Activated naive CD4-positive, alpha-beta T cell treated with Interleukin-2 at 50 U/mL for 16 hours (primary cell): ENCODE measurements at regions not wholly inside any gene's neighbourhood (a gene's known extent, or its start where the extent isn't known, plus 50 kb on each side); places are given as distances from the start of the nearest gene placed in this dataset.

Experiments
- DNase-seq: peaks from one replicate; pipeline ENCODE4 v3.0.0-alpha.2; 2020

DNA sequence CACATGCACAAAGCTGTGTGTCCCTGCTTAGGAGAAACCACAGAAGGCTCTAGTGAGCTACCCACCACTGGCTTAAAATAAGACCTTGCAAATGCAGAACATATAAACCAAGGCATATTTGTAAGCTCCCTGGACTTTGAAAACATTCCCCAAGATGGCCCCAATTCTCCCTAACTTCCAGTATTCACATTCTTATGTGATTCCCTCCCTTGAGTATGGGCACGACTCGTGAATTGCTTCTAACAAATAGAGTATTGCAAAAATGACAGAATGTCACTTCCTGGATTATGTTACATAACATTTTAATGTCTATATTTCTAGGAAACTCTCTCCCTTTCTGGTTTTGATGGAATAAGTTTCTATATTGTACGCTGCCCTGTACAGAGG lies 131.8 kb upstream of the MCTP2 start:
- no peak for DNase-seq

GRCh38 chr15:94098921-94099573 lies 132.3 kb upstream of the MCTP2 start:
- no peak for DNase-seq

DNA sequence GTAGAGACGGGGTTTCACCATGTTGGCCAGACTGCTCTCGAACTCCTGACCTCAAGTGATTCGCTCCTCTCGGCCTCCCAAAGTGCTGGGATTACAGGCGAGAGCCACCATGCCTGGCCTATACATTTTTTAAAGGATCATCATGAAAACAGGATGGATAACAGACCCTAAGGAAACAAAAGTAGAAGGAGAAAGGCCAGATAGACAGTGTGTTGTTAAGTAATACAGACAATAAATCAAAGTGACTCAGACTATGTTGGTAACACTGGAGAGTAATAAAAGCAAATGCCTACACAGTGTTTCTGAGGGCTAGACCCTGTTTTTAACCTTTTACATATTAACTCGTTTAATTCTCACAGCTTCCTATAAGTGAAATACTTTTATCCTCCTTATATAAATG lies 133.8 kb upstream of the MCTP2 start:
- DNase-seq = no peak

DNA sequence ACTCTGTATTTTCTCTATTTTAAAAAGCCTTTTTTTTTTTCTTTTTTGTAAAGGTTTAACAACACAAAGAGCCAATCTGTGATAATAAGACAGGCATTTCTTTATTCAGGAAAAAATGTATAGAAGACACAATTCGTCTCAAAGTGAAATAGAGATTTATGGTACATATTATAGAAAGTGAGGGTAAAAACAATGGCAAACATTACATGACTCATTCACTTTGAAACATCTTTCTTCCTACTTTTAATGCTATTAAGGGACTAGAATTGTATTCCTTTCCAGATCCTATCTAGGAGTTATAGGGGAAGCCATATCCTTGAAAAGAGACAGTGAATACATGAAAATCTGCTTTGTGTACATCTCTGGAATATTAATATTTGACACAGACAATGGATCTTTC lies 137.1 kb upstream of the MCTP2 start:
- DNase-seq = no peak

- no peak for DNase-seq
These were observed 145.0 kb upstream of the MCTP2 start for GRCh38 chr15:94086341-94086740.

- DNase-seq = no peak
These were observed 147.8 kb upstream of the MCTP2 start for GRCh38 chr15:94083467-94084052.

GRCh38 chr15:94081829-94082228 lies 149.5 kb upstream of the MCTP2 start:
- DNase-seq = no peak

DNA sequence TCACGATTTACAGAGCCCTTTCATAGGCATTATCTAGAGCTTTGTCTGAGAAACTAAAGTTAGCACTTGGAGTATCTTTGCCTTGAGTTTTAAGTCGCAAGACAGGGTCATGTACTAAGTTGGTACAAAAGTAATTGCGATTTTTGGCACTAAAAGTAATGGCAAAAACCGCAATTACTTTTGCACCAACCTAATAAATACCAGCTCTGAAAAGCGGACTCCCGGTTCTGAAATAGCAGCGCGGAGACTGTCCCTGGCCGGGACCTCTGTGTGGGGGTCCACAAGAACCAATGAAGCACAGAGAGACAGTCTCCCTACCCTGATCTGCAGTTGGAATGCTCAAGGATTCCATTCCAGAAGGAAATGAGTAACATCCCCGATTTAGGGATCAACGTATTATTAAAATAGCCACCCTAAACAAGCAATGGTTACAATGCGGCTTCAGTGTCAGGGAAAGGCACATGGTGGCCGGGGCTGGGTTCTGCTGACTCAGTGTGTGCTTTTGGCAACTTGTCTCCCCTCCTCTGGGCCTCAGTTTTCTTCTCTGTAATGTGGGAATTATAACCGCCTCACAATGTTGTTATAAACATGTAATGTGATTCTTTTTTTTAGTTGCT lies 150.3 kb upstream of the MCTP2 start:
- DNase-seq = no peak

DNA sequence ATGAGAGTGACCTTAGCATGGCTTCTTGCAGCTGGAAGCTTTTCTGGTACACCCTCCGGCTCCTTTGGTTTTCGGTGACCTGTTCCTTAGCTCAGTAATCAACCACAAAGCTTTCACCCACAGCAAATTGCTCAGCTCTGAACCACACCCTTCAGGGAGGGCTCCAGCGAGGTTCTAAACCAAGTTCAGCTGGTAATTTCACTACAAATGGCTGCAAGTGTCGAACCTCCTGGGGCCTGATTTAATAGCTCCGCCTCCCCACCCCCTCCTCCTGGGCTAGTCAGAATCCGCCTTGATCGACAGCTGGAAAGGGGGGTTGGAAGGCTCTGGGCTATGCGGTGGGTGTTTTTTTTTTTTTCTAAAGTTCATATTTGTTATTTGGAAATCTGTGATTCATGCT lies 150.9 kb upstream of the MCTP2 start:
- no peak for DNase-seq

DNA sequence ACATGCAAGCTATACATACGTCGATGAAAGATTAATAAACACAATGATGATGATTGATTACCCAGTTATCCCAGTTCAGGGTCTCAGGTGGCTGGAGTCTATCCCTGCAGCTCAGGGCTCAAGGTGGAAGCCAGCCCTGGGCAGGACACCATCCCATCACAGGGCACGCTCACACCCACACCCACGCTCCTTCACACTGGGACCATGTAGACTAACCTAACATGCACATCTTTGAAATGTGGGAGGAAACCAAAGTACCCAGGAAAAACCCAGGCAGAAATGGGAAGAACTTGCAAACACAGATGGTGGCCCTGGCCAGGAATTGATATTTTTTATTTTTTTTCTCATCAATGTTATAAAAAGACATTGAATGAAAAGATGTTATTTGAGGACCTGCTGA lies 151.4 kb upstream of the MCTP2 start:
- DNase-seq = no peak

- DNase-seq = no peak
These were observed 151.9 kb upstream of the MCTP2 start for GRCh38 chr15:94079459-94079858.

GRCh38 chr15:94077938-94078337 lies 153.4 kb upstream of the MCTP2 start:
- DNase-seq = no peak

DNA sequence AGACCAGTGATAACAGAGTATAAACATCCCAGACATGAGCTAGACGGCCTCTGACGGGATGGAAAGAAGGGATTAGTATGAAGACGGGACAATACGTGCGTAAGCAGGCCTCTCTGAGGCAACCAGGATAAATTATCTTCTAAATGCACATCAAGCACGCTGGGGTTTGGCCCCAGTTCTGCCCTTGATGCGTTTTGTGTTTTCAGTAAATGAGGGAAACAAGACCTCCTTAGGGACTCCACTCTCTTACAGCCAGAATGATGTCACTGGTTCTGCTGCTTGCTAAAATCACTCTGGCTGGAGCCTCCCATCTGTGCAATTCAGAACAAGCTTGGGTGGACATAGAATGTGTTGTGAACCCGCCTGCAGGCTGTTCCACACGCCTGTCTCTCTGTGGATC lies 156.0 kb upstream of the MCTP2 start:
- no peak for DNase-seq

GRCh38 chr15:94070356-94071295 lies 160.7 kb upstream of the MCTP2 start:
- no peak for DNase-seq

GRCh38 chr15:94069844-94070243 lies 161.5 kb upstream of the MCTP2 start:
- DNase-seq = no peak

DNA sequence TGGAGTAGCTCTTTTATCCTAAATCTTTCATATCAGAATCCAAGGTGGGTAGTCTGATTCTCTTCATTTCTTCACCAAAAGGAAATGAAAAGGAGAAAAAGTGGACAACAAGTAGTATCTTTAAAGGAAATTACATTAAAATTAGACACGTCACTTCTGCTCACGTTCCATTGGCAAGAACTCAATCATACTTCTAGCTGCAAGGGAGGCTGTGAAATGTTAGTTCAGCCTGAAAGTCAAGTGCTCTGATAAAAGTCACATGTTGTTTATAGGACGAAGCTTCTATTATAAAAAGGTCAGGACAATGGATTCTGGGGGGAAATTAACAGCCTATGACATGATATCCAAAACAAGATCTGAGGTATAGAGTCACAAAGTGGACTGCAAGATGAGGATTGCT lies 164.6 kb upstream of the MCTP2 start:
- no peak for DNase-seq

DNA sequence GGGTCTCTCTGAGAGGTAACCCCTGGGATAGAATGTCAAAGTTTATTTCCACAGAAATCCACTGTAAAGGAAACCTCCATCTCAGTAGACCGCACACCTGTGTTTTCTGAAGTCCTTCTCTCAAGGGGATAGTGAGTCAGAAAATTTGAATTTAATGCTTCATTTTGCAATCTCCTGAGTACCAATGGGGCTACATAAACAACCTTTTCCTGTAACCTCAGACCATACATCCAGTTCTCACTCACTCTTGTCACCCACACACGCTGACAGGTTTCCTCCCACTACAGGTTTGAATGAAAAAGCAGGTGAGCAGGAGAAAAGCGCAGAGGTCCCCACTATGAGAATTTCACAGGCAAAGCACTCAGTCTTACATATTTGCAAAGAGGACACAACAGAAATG lies 165.3 kb upstream of the MCTP2 start:
- DNase-seq = no peak

DNA sequence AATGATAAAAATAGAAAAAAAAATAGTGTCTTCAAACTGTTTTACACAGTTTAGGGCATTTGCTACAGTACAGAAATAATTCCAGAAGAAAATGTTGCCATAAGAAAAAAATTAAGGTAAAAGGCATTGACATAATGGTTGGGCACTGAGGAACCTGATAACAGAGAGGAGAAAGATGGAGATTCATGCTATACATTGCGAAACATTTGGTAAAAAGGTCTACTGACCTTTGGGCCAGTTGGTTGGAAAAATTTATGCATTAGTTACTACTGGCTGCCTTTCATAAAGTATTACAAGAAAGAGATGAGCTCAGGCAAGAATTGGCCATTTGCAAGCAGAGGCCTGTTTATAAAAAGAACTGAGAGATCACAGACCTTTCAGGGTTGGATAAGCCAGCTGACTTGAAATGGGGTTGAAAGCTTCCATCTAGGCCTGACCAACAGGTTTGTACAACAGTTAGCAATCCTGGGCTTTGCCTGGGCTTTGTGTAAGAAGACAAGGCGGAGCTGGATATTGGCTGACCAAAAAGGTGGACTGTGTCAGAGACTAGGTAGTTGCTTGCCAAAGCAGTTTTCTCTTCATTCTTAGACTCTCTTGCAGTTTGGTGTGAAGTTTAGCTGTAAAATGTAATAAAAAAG lies 166.6 kb upstream of the MCTP2 start:
- no peak for DNase-seq

- DNase-seq = no peak
These were observed 170.3 kb upstream of the MCTP2 start for GRCh38 chr15:94061041-94061440.

GRCh38 chr15:94059013-94059587 lies 172.3 kb upstream of the MCTP2 start:
- DNase-seq = no peak

DNA sequence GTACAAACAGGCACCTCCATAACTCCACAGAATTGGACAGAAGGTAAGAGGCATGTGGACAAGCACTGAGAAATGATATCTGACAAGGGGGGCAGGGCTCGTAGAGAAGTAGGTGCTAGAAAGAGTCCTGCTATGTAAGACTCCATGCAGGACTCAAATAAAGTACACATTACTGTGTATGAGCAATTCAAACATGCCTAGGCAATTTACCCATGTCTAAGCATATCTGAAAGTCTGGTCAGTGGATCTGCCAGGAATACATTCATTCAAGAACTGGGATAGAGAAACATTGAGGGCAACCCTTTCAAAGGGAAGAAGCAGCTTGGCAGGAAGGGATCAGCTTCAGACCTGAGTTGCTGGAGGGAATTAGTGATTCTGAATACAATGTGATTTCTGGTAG lies 174.1 kb upstream of the MCTP2 start:
- no peak for DNase-seq

GRCh38 chr15:94056314-94056713 lies 175.0 kb upstream of the MCTP2 start:
- no peak for DNase-seq

- no peak for DNase-seq
These were observed 177.7 kb upstream of the MCTP2 start for GRCh38 chr15:94053626-94054025.
